ENCODE measurements at regions not wholly inside any gene's neighbourhood (a gene's known extent, or its start where the extent isn't known, plus 50 kb on each side); places are given as distances from the start of the nearest gene placed in this dataset.

- TF ChIP-seq REST (IDR thresholded peaks at IDR 0.05; ENCODE audit: low read depth) (no peak), CEBPB (IDR thresholded peaks at IDR 0.05; ENCODE audit: low read depth) (no peak), SRF (IDR thresholded peaks at IDR 0.05; ENCODE audit: low read depth) (no peak)
Observed at GRCh38 chr15:24223739-24224138, 451.8 kb upstream of the NPAP1 start (continued).

DNA sequence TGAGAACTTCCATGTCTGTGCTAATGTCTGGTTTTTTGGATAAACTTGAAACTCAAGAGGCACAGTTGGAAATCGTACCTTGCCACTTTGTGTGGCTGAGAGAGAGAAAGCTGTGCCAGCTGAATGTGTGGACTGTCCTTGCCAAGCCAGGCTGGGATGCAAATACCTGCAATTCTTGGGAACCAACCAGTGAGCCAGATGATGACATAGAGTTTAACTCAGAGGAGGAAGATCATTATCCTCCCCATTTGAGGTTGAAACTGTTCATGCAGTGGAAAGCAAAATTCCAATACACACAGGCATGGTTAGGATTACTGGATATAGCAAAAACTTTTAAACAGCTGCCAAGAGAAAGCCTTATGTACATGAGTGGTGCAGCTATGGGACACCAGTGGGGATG, 451.4 kb upstream of the NPAP1 start:
- H2AFZ ChIP-seq (ENCODE audit: low read depth, low read length, poor library complexity, severe bottlenecking) = no peak overlapping the region
- H3K9me3 ChIP-seq (ENCODE audit: control insufficient read depth in 1 of 2, insufficient read depth in 1 of 2, low read depth in 1 of 2, low read length in 2 of 2) = peaks cover 18 to 32% of the 10 kb centered on the region in 2 experiments; a peak in 2 of 4 replicates
- H3K9ac ChIP-seq (ENCODE audit: low read length) = no peak overlapping the region
- ChIA-PET CTCF (no interaction called here), POLR2A (no interaction called here), RAD21 (ENCODE audit: low non-redundant PET in 1 of 2, low total read pairs in 2 of 2, uncharacterized antibody in 2 of 2, unreplicated experiment in 2 of 2) (no interaction called here)
- H4K20me1 ChIP-seq (ENCODE audit: insufficient read depth) = no peaks in the 10 kb centered on the region
- TF ChIP-seq TCF7L2 (IDR thresholded peaks at IDR 0.05; ENCODE audit: borderline replicate concordance, extremely low read depth, insufficient read depth, insufficient read length) = no peak
- no peak for TF ChIP-seq FOSL1 (IDR thresholded peaks at IDR 0.05; ENCODE audit: low read depth)
- no peak for TF ChIP-seq EGR1 (IDR thresholded peaks at IDR 0.05; ENCODE audit: low read depth)
- TF ChIP-seq, protein P1, sequence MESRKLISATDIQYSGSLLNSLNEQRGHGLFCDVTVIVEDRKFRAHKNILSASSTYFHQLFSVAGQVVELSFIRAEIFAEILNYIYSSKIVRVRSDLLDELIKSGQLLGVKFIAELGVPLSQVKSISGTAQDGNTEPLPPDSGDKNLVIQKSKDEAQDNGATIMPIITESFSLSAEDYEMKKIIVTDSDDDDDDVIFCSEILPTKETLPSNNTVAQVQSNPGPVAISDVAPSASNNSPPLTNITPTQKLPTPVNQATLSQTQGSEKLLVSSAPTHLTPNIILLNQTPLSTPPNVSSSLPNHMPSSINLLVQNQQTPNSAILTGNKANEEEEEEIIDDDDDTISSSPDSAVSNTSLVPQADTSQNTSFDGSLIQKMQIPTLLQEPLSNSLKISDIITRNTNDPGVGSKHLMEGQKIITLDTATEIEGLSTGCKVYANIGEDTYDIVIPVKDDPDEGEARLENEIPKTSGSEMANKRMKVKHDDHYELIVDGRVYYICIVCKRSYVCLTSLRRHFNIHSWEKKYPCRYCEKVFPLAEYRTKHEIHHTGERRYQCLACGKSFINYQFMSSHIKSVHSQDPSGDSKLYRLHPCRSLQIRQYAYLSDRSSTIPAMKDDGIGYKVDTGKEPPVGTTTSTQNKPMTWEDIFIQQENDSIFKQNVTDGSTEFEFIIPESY (IDR thresholded peaks at IDR 0.05; ENCODE audit: extremely low read depth, insufficient replicate concordance, low read length) = no peak
- TF ChIP-seq POLR2AphosphoS5 (IDR thresholded peaks at IDR 0.05; ENCODE audit: low read depth, low read length) = no peak
- TF ChIP-seq, protein P2, sequence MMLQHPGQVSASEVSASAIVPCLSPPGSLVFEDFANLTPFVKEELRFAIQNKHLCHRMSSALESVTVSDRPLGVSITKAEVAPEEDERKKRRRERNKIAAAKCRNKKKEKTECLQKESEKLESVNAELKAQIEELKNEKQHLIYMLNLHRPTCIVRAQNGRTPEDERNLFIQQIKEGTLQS (IDR thresholded peaks at IDR 0.05) = no peak
- no peak for TF ChIP-seq CBX3 (IDR thresholded peaks at IDR 0.05; ENCODE audit: low read depth)
- TF ChIP-seq MAX (IDR thresholded peaks at IDR 0.05) = no peak
- TF ChIP-seq ELF1 (IDR thresholded peaks at IDR 0.05; ENCODE audit: borderline replicate concordance, low read depth) = no peak
- TF ChIP-seq SRF (IDR thresholded peaks at IDR 0.05; ENCODE audit: low read depth) = no peak
- TF ChIP-seq RAD21 (IDR thresholded peaks at IDR 0.05; ENCODE audit: low read depth) = no peak
- no peak for TF ChIP-seq SP1 (IDR thresholded peaks at IDR 0.05; ENCODE audit: low read depth)
- no peak for TF ChIP-seq EZH2phosphoT487 (IDR thresholded peaks at IDR 0.05; ENCODE audit: borderline replicate concordance)
- TF ChIP-seq CTCF (IDR thresholded peaks at IDR 0.05 in 2 of 3, conservative IDR thresholded peaks at IDR 0.05 in 1 of 3; ENCODE audit: borderline replicate concordance in 1 of 3, insufficient read depth in 1 of 3, low read depth in 2 of 3, low read length in 2 of 3) = no peak
- no peaks in the 10 kb centered on the region for H3K9me2 ChIP-seq (ENCODE audit: insufficient read depth)
- no peaks in the 10 kb centered on the region for H3K4me1 ChIP-seq (ENCODE audit: control insufficient read depth in 1 of 2, insufficient read depth in 2 of 2, low read length in 2 of 2)
- no peak overlapping the region for H3K4me2 ChIP-seq (ENCODE audit: low read length)
- H3K79me2 ChIP-seq (ENCODE audit: insufficient read depth, low read length) = no peaks in the 10 kb centered on the region
- no peaks in the 10 kb centered on the region for H3K36me3 ChIP-seq (ENCODE audit: control insufficient read depth in 1 of 2, insufficient read depth in 2 of 2, low read length in 2 of 2)
- no peak overlapping the region for H3K4me3 ChIP-seq (replicated peaks in 1 of 2; ENCODE audit: low read depth in 1 of 2, low read length in 2 of 2)
- no peaks in the 10 kb centered on the region for H3K27me3 ChIP-seq (ENCODE audit: insufficient read depth, low read length)
- ATAC-seq = no peak
- intact Hi-C loops (cut with micrococcal nuclease) = no loop called here
- DNase-seq (ENCODE audit: low read depth, low spot score) = no peak
- H3K27ac ChIP-seq (ENCODE audit: low read depth, low read length) = no peak overlapping the region
- BruUV-seq (replicated peaks) = no TSS peak

Measured in HCT116 (cell line).